Sigmoid colon (tissue), 3 donors: ENCODE measurements at regions not wholly inside any gene's neighbourhood (a gene's known extent, or its start where the extent isn't known, plus 50 kb on each side); places are given as distances from the start of the nearest gene placed in this dataset.

Source experiments
- POLR2A ChIP-seq, 2 donors: fragments of 450-650 bp; IDR thresholded peaks; one replicate each; pipeline ENCODE4 v1.6.1; 2016; ENCODE audit warnings: antibody characterized with exemption in 2 of 2, mild to moderate bottlenecking in 2 of 2, moderate library complexity in 2 of 2
- TF ChIP-seq, protein P1 (sequence below), 4 experiments: fragments of 450-650 bp in 3 of 4; fragments of 200-600 bp in 1 of 4; IDR thresholded peaks; one replicate each; pipeline ENCODE4 v1.5.1; 2016 to 2019; ENCODE audit warnings: antibody characterized with exemption in 4 of 4, mild to moderate bottlenecking in 3 of 4, moderate library complexity in 2 of 4

DNA sequence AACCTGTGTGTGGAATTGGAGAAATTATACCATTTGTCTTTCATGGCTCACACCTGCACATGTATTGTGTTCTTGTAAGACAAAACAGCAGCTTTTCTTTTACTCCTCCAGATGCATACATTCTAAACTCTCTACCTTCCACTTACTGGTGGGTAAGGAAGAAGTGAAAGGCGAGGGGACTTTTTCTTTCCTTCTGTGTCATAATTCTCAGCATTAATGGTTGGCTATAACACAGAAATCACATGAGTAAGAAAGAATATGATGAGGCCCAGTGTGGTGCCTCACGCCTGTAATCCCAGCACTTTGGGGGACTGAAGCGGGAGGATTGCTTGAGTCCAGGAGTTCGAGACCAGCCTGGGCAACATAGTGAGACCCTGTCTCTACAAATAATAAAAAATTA lies 57.8 kb upstream of the SHANK2 start:
- TF ChIP-seq, protein P1, sequence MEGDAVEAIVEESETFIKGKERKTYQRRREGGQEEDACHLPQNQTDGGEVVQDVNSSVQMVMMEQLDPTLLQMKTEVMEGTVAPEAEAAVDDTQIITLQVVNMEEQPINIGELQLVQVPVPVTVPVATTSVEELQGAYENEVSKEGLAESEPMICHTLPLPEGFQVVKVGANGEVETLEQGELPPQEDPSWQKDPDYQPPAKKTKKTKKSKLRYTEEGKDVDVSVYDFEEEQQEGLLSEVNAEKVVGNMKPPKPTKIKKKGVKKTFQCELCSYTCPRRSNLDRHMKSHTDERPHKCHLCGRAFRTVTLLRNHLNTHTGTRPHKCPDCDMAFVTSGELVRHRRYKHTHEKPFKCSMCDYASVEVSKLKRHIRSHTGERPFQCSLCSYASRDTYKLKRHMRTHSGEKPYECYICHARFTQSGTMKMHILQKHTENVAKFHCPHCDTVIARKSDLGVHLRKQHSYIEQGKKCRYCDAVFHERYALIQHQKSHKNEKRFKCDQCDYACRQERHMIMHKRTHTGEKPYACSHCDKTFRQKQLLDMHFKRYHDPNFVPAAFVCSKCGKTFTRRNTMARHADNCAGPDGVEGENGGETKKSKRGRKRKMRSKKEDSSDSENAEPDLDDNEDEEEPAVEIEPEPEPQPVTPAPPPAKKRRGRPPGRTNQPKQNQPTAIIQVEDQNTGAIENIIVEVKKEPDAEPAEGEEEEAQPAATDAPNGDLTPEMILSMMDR (IDR thresholded peaks at IDR 0.05): no peak
- no peak for TF ChIP-seq POLR2A (IDR thresholded peaks at IDR 0.05)
